Upper lobe of left lung (tissue), 4 donors: ENCODE measurements at regions not wholly inside any gene's neighbourhood (a gene's known extent, or its start where the extent isn't known, plus 50 kb on each side); places are given as distances from the start of the nearest gene placed in this dataset.

Experiments
- EP300 ChIP-seq, 4 donors: sonication (generic); formaldehyde crosslinking; IDR thresholded peaks; one replicate each; pipeline ENCODE4 v1.5.1; 2017; ENCODE audit warnings: antibody characterized with exemption in 4 of 4, control low read depth in 2 of 4
- POLR2A ChIP-seq, 4 donors: fragments of 450-650 bp; IDR thresholded peaks; one replicate each; pipeline ENCODE4 v1.5.1; 2016 to 2017; ENCODE audit warnings: antibody characterized with exemption in 4 of 4, mild to moderate bottlenecking in 2 of 4
- TF ChIP-seq, protein P1 (sequence below), 6 experiments: fragments of 450-650 bp in 4 of 6; fragments of 200-600 bp in 2 of 6; sonication (generic) in 2 of 6; IDR thresholded peaks; one replicate each; pipeline ENCODE4 v1.5.1; 2016 to 2019; ENCODE audit warnings: antibody characterized with exemption in 6 of 6

DNA sequence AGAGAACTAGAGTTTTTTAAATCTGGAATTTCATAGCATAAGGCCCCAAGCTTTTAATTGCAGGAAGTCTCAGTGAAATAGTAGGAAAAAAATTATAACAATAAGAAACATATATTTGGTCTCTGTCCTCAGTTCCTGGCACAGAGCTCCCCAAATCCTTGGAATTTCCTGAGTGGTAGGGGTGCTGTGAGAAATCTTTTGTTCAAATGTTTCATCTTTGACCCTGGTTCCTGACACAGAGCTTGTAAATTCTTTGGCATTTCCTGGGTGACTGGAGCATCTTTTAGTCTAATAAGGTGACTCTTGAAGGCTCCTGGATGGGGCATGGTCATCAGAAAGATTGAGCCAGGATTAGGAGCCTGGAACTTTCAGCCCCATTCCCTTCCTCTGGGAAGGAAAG lies 225.7 kb upstream of the AJAP1 start:
- TF ChIP-seq EP300 (IDR thresholded peaks at IDR 0.05) (no peak), POLR2A (IDR thresholded peaks at IDR 0.05) (no peak)
- TF ChIP-seq, protein P1, sequence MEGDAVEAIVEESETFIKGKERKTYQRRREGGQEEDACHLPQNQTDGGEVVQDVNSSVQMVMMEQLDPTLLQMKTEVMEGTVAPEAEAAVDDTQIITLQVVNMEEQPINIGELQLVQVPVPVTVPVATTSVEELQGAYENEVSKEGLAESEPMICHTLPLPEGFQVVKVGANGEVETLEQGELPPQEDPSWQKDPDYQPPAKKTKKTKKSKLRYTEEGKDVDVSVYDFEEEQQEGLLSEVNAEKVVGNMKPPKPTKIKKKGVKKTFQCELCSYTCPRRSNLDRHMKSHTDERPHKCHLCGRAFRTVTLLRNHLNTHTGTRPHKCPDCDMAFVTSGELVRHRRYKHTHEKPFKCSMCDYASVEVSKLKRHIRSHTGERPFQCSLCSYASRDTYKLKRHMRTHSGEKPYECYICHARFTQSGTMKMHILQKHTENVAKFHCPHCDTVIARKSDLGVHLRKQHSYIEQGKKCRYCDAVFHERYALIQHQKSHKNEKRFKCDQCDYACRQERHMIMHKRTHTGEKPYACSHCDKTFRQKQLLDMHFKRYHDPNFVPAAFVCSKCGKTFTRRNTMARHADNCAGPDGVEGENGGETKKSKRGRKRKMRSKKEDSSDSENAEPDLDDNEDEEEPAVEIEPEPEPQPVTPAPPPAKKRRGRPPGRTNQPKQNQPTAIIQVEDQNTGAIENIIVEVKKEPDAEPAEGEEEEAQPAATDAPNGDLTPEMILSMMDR (IDR thresholded peaks at IDR 0.05): no peak
